Adrenal gland (tissue), 5 donors: ENCODE measurements at regions not wholly inside any gene's neighbourhood (a gene's known extent, or its start where the extent isn't known, plus 50 kb on each side); places are given as distances from the start of the nearest gene placed in this dataset.

Experiments
- CTCF ChIP-seq, 6 experiments: fragments of 450-650 bp in 4 of 6; fragments of 200-600 bp in 2 of 6; sonication (generic) in 1 of 6; IDR thresholded peaks; 1 replicate in 5 of 6; 2 replicates in 1 of 6; pipeline versions ENCODE4 v1.5.1 to v1.8.0; 2016 to 2021; ENCODE audit warnings: antibody characterized with exemption in 6 of 6, mild to moderate bottlenecking in 2 of 6, moderate library complexity in 1 of 6
- POLR2A ChIP-seq, 2 donors: fragments of 450-650 bp; IDR thresholded peaks; one replicate each; pipeline ENCODE4 v1.6.1; 2017; ENCODE audit warnings: antibody characterized with exemption in 2 of 2, mild to moderate bottlenecking in 2 of 2, moderate library complexity in 1 of 2
- donor health status: DM: no; HTN: no; CAD: no.

GRCh38 chr3:67239353-67239752 is 241.2 kb downstream of the KBTBD8 start:
- TF ChIP-seq CTCF (IDR thresholded peaks at IDR 0.05) (no peak), POLR2A (IDR thresholded peaks at IDR 0.05) (no peak)
